Neural crest cell (in vitro differentiated cells): ENCODE measurements at regions not wholly inside any gene's neighbourhood (a gene's known extent, or its start where the extent isn't known, plus 50 kb on each side); places are given as distances from the start of the nearest gene placed in this dataset.

ENCODE experiments used
- DNase-seq: peaks from one replicate; pipeline ENCODE4 v3.0.0; 2021; ENCODE audit warnings: low read depth, mixed read lengths, low spot score
- H3K27ac Mint-ChIP-seq: one replicate; pipeline ENCODE4 v1.8.0; 2021; ENCODE audit warnings: mild to moderate bottlenecking, mixed read lengths; ENCODE audit not compliant: unreplicated experiment
- H3K27me3 Mint-ChIP-seq: 2 replicates; pipeline ENCODE4 v1.8.0; 2021; ENCODE audit warnings: low read depth, mild to moderate bottlenecking, mixed read lengths
- H3K36me3 Mint-ChIP-seq: 2 replicates; pipeline ENCODE4 v1.8.0; 2021; ENCODE audit warnings: low read depth, mild to moderate bottlenecking, mixed read lengths
- H3K4me1 Mint-ChIP-seq: 2 replicates; pipeline ENCODE4 v1.8.0; 2021; ENCODE audit warnings: mixed read lengths
- H3K4me3 Mint-ChIP-seq: one replicate; pipeline ENCODE4 v1.8.0; 2021; ENCODE audit warnings: mild to moderate bottlenecking, mixed read lengths
- H3K9me3 Mint-ChIP-seq: 2 replicates; pipeline ENCODE4 v1.8.0; 2021; ENCODE audit warnings: mixed read lengths
- CTCF ChIP-seq: fragments of 200-600 bp; sonication (generic); conservative IDR thresholded peaks from 2 replicates; pipeline ENCODE4 v1.5.0; 2021; ENCODE audit warnings: antibody characterized with exemption, mild to moderate bottlenecking

GRCh38 chr3:103380391-103380790 lies 945.6 kb downstream of the ZPLD1 start:
- TF ChIP-seq CTCF: no peak
- no peak for DNase-seq
- Mint-ChIP-seq H3K36me3 (no peaks in the 10 kb centered on the region), H3K27me3 (no peaks in the 10 kb centered on the region), H3K4me1 (no peaks in the 10 kb centered on the region), H3K27ac (no peak overlapping the region), H3K9me3 (no peaks in the 10 kb centered on the region), H3K4me3 (no peak overlapping the region)

GRCh38 chr3:103381296-103382079 lies 946.7 kb downstream of the ZPLD1 start:
- no peaks in the 10 kb centered on the region for H3K9me3 Mint-ChIP-seq
- no peaks in the 10 kb centered on the region for H3K27me3 Mint-ChIP-seq
- no peaks in the 10 kb centered on the region for H3K36me3 Mint-ChIP-seq
- H3K4me3 Mint-ChIP-seq: no peak overlapping the region
- peaks cover 5% of the 10 kb centered on the region for H3K4me1 Mint-ChIP-seq
- no peak for DNase-seq
- TF ChIP-seq CTCF: no peak
- H3K27ac Mint-ChIP-seq: no peak overlapping the region

GRCh38 chr3:103385961-103386656 lies 951.3 kb downstream of the ZPLD1 start:
- H3K9me3 Mint-ChIP-seq: no peaks in the 10 kb centered on the region
- no peak for DNase-seq
- H3K27ac Mint-ChIP-seq: no peak overlapping the region
- no peak overlapping the region for H3K4me3 Mint-ChIP-seq
- H3K4me1 Mint-ChIP-seq: peaks cover 5% of the 10 kb centered on the region
- TF ChIP-seq CTCF: no peak
- H3K27me3 Mint-ChIP-seq: no peaks in the 10 kb centered on the region
- H3K36me3 Mint-ChIP-seq: no peaks in the 10 kb centered on the region

GRCh38 chr3:103388214-103388613 lies 953.4 kb downstream of the ZPLD1 start:
- Mint-ChIP-seq H3K4me1 (peaks cover 5% of the 10 kb centered on the region), H3K27ac (no peak overlapping the region), H3K27me3 (no peaks in the 10 kb centered on the region), H3K9me3 (no peaks in the 10 kb centered on the region), H3K4me3 (no peak overlapping the region), H3K36me3 (no peaks in the 10 kb centered on the region)
- no peak for DNase-seq
- no peak for TF ChIP-seq CTCF

GRCh38 chr3:103389356-103389755 lies 954.5 kb downstream of the ZPLD1 start:
- H3K27ac Mint-ChIP-seq: no peak overlapping the region
- no peak overlapping the region for H3K4me3 Mint-ChIP-seq
- H3K9me3 Mint-ChIP-seq: no peaks in the 10 kb centered on the region
- DNase-seq: no peak
- no peak for TF ChIP-seq CTCF
- H3K4me1 Mint-ChIP-seq: peaks cover 5% of the 10 kb centered on the region
- no peaks in the 10 kb centered on the region for H3K36me3 Mint-ChIP-seq
- H3K27me3 Mint-ChIP-seq: no peaks in the 10 kb centered on the region
